H1 (cell line): ENCODE measurements at regions not wholly inside any gene's neighbourhood (a gene's known extent, or its start where the extent isn't known, plus 50 kb on each side); places are given as distances from the start of the nearest gene placed in this dataset.

ENCODE experiments used
- CBX5 ChIP-seq: fragments of 300-800, 300-1000 bp; sonication (generic); IDR thresholded peaks from 2 replicates; pipeline ENCODE4 v1.7.1; 2016; ENCODE audit warnings: antibody characterized with exemption, low read length, low read depth
- CHD7 ChIP-seq: fragments of 300-600 bp; sonication (generic); IDR thresholded peaks from 2 replicates; pipeline ENCODE4 v1.7.1; 2012; ENCODE audit warnings: low read length, moderate library complexity, mild to moderate bottlenecking, inconsistent platforms; ENCODE audit not compliant: insufficient replicate concordance
- EP300 ChIP-seq, 2 experiments: IDR thresholded peaks; 1 replicate in 1 of 2; 2 replicates in 1 of 2; pipeline ENCODE4 v1.6.1; 2011 to 2012; ENCODE audit warnings: low read depth in 2 of 2, low read length in 2 of 2, mild to moderate bottlenecking in 2 of 2, borderline replicate concordance in 1 of 2, inconsistent platforms in 1 of 2, moderate library complexity in 1 of 2
- EZH2 ChIP-seq: fragments of 200-600 bp; sonication (generic); IDR thresholded peaks from 2 replicates; pipeline ENCODE4 v1.7.1; 2012; ENCODE audit warnings: low read depth, mild to moderate bottlenecking, moderate library complexity, low read length, inconsistent platforms; ENCODE audit not compliant: severe bottlenecking
- JUN ChIP-seq: IDR thresholded peaks from 2 replicates; pipeline ENCODE4 v1.6.1; 2011; ENCODE audit warnings: low read depth, mild to moderate bottlenecking, improper control_type of control experiment, low read length
- MAFK ChIP-seq: IDR thresholded peaks from 2 replicates; pipeline ENCODE4 v1.6.1; 2012; ENCODE audit warnings: low read depth, mild to moderate bottlenecking, improper control_type of control experiment, low read length
- MAX ChIP-seq: IDR thresholded peaks from 2 replicates; pipeline ENCODE4 v1.6.1; 2012; ENCODE audit warnings: inconsistent platforms
- POLR2A ChIP-seq, 2 experiments: IDR thresholded peaks; 1 replicate in 1 of 2; 2 replicates in 1 of 2; pipeline ENCODE4 v1.6.1; 2011; ENCODE audit warnings: low read depth in 2 of 2, low read length in 2 of 2, mild to moderate bottlenecking in 2 of 2; ENCODE audit errors: control extremely low read depth in 1 of 2
- RAD21 ChIP-seq, 2 experiments: IDR thresholded peaks in 1 of 2; conservative IDR thresholded peaks in 1 of 2; 2 replicates each; pipeline ENCODE4 v1.6.1; 2011; ENCODE audit warnings: low read depth in 2 of 2, low read length in 2 of 2, improper control_type of control experiment in 1 of 2, inconsistent platforms in 1 of 2, mild to moderate bottlenecking in 1 of 2, moderate library complexity in 1 of 2
- SIN3A ChIP-seq, 2 experiments: IDR thresholded peaks in 1 of 2; conservative IDR thresholded peaks in 1 of 2; 2 replicates each; pipeline ENCODE4 v1.6.1; 2011 to 2012; ENCODE audit warnings: low read length in 2 of 2, improper control_type of control experiment in 1 of 2, low read depth in 1 of 2, mild to moderate bottlenecking in 1 of 2
- SUZ12 ChIP-seq: fragments of 200-600 bp; sonication (generic); IDR thresholded peaks from 2 replicates; pipeline ENCODE4 v1.6.1; 2012; ENCODE audit warnings: mild to moderate bottlenecking, inconsistent platforms, low read length, moderate library complexity, mixed read lengths
- TAF1 ChIP-seq: IDR thresholded peaks from 2 replicates; pipeline ENCODE4 v1.6.1; 2011; ENCODE audit warnings: mild to moderate bottlenecking, low read depth, low read length

GRCh38 chr1:245070836-245071615, 83.8 kb upstream of the KIF26B start:
- TF ChIP-seq SIN3A (conservative IDR thresholded peaks at IDR 0.05 in 1 of 2, IDR thresholded peaks at IDR 0.05 in 1 of 2; ENCODE audit: low read depth in 1 of 2, low read length in 2 of 2) = no peak
- TF ChIP-seq POLR2A (IDR thresholded peaks at IDR 0.05; ENCODE audit: control extremely low read depth in 1 of 2, low read depth in 2 of 2, low read length in 2 of 2) = no peak
- no peak for TF ChIP-seq RAD21 (IDR thresholded peaks at IDR 0.05 in 1 of 2, conservative IDR thresholded peaks at IDR 0.05 in 1 of 2; ENCODE audit: low read depth in 2 of 2, low read length in 2 of 2)
- no peak for TF ChIP-seq TAF1
- no peak for TF ChIP-seq MAFK
- no peak for TF ChIP-seq CBX5
- TF ChIP-seq CHD7 = no peak
- TF ChIP-seq EZH2 = no peak
- TF ChIP-seq SUZ12 = no peak
- TF ChIP-seq MAX = no peak
- TF ChIP-seq EP300 (IDR thresholded peaks at IDR 0.05; ENCODE audit: borderline replicate concordance in 1 of 2, low read depth in 2 of 2, low read length in 2 of 2) = no peak
- no peak for TF ChIP-seq JUN
